Fibroblast of villous mesenchyme (primary cell): ENCODE measurements at regions not wholly inside any gene's neighbourhood (a gene's known extent, or its start where the extent isn't known, plus 50 kb on each side); places are given as distances from the start of the nearest gene placed in this dataset.

ENCODE experiments used
- DNase-seq: peaks from one replicate; pipeline ENCODE4 v3.0.0-alpha.2; 2010; ENCODE audit warnings: low read depth
- H3K4me3 ChIP-seq: 2 replicates; pipeline ENCODE4 v1.5.1; 2011; ENCODE audit warnings: low read depth, mild to moderate bottlenecking, low read length
- CTCF ChIP-seq: IDR thresholded peaks from 2 replicates; pipeline ENCODE4 v1.5.1; 2012; ENCODE audit warnings: low read depth, mild to moderate bottlenecking, low read length; ENCODE audit not compliant: insufficient read depth

DNA sequence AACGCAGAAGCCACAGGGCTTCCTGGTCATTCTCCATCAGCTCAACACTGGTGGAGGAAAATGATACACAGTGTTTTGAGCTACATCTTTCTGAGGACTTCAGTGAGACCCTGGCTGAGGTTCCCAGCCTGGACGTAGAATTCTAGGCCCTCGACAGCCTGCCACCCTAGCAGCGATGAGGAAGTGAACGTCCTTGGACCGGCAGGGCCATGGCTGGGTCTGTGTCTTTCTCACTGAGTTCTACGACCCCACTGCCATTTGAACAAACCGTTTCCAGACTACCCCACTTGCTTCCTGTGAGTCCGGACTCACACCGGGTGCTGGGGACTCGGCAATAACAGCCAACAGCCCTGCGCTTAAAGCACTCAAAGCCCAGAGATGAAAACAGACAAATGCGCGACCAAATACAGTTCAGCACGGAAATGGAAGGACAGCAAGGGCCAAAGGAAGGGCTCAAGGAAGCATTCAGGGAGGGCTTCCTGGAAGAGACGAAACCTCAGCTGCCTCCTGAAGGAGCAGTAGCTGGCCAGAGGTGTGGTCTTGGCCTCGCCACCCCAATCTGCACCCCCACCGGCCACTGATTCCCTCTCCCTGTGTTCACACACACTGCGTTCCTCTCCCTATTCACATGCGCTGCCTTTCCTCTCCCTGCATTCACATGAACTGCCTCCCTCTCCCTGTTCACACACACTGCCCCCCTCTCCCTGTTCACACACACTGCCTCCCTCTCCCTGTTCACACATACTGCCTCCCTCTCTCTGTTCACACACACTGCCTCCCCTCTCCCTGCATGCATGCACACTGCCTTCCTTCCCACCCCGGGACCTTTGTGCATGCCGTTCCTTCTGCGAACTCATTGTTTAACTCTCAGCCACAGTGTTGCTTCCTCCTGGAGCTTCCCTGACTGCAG is 136.3 kb upstream of the PRR20G start:
- DNase-seq: no peak
- TF ChIP-seq CTCF: no peak

GRCh38 chr3:127422663-127423375 is 135.0 kb upstream of the PRR20G start:
- no peak for DNase-seq
- no peak overlapping the region for H3K4me3 ChIP-seq
- TF ChIP-seq CTCF: no peak

More for the DNA sequence above, 136.3 kb upstream of the PRR20G start:
- no peak overlapping the region for H3K4me3 ChIP-seq

DNA sequence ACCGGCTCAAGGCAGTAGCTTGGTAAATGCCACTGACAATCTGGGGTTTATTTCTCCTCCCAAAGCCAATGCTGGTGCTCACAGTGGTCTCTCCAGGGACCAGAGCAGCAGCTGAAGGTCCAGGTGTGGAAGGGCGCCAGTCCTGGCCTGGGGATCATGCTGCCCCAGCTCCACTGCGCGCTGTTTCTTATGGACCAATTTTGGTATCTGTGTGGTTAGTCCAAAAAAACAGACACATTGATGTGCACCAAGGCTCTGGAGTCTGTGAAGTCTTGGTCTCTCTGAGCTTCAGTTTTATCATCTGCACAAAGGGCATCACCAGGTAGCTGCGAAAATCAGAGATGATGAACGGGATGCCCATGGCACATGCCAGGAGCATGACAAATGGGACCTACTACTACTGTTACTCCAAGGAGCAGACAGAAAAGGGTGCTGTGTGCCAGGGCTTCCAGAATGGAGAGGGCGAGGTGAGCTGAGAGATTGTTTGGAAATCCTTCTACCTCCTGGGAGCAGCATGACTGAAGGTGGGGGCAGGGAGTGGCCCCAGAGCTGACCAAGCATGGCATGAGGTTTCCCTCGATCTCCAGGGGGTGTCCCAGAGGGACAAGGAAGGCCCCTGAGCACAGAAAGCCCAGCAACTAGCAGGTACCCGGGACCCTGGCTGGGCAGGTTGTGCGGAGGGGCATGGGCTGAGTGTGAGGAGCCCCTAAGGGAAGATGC is 134.3 kb upstream of the PRR20G start:
- no peak for TF ChIP-seq CTCF
- no peak overlapping the region for H3K4me3 ChIP-seq
- DNase-seq: no peak

- no peak overlapping the region for H3K4me3 ChIP-seq
- DNase-seq: no peak
- TF ChIP-seq CTCF: no peak
Observed at GRCh38 chr3:127420829-127421228, 133.0 kb upstream of the PRR20G start.

- TF ChIP-seq CTCF: no peak
- no peak overlapping the region for H3K4me3 ChIP-seq
- no peak for DNase-seq
Observed at GRCh38 chr3:127419641-127420553, 132.1 kb upstream of the PRR20G start.

DNA sequence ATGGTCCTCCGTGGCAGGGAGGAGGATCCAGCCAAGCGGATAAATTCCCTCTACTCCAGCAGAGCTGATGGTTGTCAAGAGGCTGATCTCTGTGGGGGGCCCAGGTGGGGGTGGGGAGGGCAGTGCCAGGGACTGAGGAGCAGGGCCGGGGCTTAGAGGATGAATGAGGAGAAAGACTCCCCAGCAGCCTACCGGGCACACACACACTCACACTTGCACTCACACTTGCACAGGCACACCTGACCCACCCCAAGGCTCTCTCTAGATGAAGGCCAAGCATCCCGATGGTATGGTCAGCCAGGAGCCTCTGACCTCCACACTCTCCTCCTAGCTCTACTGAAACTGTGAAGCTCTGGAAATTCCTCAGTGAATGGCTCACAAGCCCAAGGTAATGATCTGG is 131.3 kb upstream of the PRR20G start:
- DNase-seq: no peak
- no peak overlapping the region for H3K4me3 ChIP-seq
- no peak for TF ChIP-seq CTCF
